Activated T-cell treated with anti-CD3 and anti-CD28 coated beads for 4 hours (primary cell): ENCODE measurements at regions not wholly inside any gene's neighbourhood (a gene's known extent, or its start where the extent isn't known, plus 50 kb on each side); places are given as distances from the start of the nearest gene placed in this dataset.

ENCODE experiments used
- DNase-seq: peaks from one replicate; pipeline ENCODE4 v3.0.0-alpha.2; 2020

GRCh38 chr11:134480136-134480712 lies 68.2 kb upstream of the B3GAT1 start:
- no peak for DNase-seq

GRCh38 chr11:134479206-134480135 lies 67.4 kb upstream of the B3GAT1 start:
- DNase-seq: no peak

GRCh38 chr11:134478611-134479010 lies 66.6 kb upstream of the B3GAT1 start:
- no peak for DNase-seq

GRCh38 chr11:134478176-134478575 lies 66.1 kb upstream of the B3GAT1 start:
- DNase-seq: no peak

- no peak for DNase-seq
Measured at GRCh38 chr11:134477486-134477885, 65.4 kb upstream of the B3GAT1 start.

GRCh38 chr11:134476435-134477021 lies 64.5 kb upstream of the B3GAT1 start:
- DNase-seq: no peak

- no peak for DNase-seq
Measured at GRCh38 chr11:134475951-134476350, 63.9 kb upstream of the B3GAT1 start.

GRCh38 chr11:134474942-134475341 lies 62.9 kb upstream of the B3GAT1 start:
- DNase-seq: no peak

GRCh38 chr11:134474070-134474860 lies 62.2 kb upstream of the B3GAT1 start:
- no peak for DNase-seq

GRCh38 chr11:134471716-134472455 lies 59.8 kb upstream of the B3GAT1 start:
- no peak for DNase-seq

GRCh38 chr11:134471087-134471715 lies 59.2 kb upstream of the B3GAT1 start:
- no peak for DNase-seq

GRCh38 chr11:134470238-134470637 lies 58.2 kb upstream of the B3GAT1 start:
- no peak for DNase-seq

GRCh38 chr11:134469627-134470026 lies 57.6 kb upstream of the B3GAT1 start:
- no peak for DNase-seq

- DNase-seq: no peak
Measured at GRCh38 chr11:134468796-134469195, 56.8 kb upstream of the B3GAT1 start.

- DNase-seq: no peak
Measured at GRCh38 chr11:134468081-134468668, 56.1 kb upstream of the B3GAT1 start.

- no peak for DNase-seq
Measured at GRCh38 chr11:134466610-134467567, 54.8 kb upstream of the B3GAT1 start.

GRCh38 chr11:134466156-134466555 lies 54.1 kb upstream of the B3GAT1 start:
- DNase-seq: no peak

- DNase-seq: no peak
Measured at GRCh38 chr11:134464981-134465730, 53.1 kb upstream of the B3GAT1 start.

GRCh38 chr11:134464196-134464595 lies 52.2 kb upstream of the B3GAT1 start:
- no peak for DNase-seq

- no peak for DNase-seq
Measured at GRCh38 chr11:134463716-134464115, 51.7 kb upstream of the B3GAT1 start.
